Medulla oblongata (tissue), 1 donor: ENCODE measurements at regions not wholly inside any gene's neighbourhood (a gene's known extent, or its start where the extent isn't known, plus 50 kb on each side); places are given as distances from the start of the nearest gene placed in this dataset.
"Not testable (repeated sequence)": the region's sequence is repeated elsewhere in the genome, so short reads cannot be mapped to it uniquely, and the experiment has no call there.

Experiments
- DNase-seq: peaks from one replicate; pipeline ENCODE4 v3.0.0-alpha.2; 2015; ENCODE audit errors: extremely low spot score

DNA sequence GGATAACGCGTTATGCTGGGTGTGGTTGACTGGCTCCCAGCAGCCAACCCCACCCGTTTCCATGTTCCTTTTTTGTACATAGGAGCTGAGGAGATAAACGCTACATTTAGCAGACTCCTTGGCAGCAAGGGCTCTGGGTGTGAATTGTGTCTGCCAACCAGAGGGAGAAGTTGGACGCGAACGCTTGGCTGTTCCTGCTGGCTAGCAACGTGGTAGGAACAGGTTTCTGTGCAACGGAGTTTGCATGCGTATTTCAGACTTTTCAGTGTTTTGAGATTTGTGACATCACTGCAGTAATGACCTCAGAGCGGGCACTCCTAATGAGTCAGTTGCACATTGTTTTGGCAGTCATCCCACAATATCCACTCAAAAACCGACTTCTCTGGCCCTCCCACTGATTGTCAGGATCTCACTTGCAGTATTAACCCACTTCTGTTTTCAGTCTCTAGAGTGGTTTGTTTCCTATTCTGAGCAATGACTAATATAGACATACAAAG lies 98.7 kb upstream of the RGS1 start:
- DNase-seq, result peak; percentile 43

DNA sequence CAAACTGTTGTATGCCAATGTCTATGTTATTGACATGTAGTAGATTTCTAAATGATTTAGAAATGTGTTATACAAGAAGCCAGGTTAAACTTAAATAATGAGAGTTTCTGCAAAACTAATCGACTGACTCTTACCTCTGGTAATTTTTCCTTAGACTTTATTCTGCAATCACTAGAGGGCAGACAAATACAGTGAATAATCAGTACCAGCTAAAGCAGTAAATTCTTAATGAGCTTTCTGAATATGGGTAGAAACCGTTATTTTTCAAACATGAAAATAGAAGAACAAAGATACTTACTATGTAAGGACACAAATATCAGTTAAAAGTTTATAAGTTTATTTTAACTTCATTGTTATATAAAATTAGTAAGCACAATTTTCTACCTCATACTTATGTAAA lies 97.9 kb upstream of the RGS1 start:
- DNase-seq, result peak; percentile 62

- peak; percentile 31 for DNase-seq
Observed at GRCh38 chr1:192485692-192486436, 89.7 kb upstream of the RGS1 start.

- no peak for DNase-seq
Observed at GRCh38 chr1:192488058-192488457, 87.5 kb upstream of the RGS1 start.

DNA sequence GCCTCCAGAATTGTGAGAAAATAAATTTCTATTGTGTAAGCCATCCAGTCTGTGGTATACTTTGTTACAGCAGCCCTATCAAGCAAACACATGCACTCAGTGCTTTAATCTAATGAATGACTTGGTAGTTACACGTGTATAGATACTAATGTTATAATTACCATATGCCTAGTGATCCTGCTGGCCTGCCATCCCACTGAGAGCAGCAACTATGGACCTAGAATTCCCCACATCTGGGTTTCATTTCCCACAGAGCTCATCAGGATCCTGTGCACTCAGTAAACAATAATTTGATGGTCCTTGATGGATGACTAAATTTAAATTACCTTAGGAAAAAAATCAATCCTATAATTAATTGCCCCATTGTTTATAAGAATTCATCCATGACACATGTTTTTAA lies 86.5 kb upstream of the RGS1 start:
- DNase-seq, result no peak

DNA sequence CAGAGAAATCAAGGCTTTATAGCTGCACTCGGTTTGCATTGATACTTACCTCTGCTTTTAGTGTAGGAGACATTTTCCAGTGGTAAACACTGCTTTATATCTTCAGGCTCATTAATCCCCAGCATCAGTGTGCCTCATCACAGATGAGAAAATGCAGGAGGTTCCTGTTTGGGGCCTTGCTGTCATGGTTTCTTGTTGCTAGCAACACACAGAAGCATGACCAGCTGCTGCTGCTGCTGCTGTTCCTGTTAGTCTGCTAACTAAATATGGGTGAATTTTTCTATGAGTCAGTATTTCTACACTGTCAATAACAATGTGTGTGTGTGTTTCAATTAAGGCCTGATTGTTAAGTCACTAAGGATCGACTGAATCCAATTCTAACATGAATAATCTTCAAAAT lies 85.8 kb upstream of the RGS1 start:
- DNase-seq, result no peak

DNA sequence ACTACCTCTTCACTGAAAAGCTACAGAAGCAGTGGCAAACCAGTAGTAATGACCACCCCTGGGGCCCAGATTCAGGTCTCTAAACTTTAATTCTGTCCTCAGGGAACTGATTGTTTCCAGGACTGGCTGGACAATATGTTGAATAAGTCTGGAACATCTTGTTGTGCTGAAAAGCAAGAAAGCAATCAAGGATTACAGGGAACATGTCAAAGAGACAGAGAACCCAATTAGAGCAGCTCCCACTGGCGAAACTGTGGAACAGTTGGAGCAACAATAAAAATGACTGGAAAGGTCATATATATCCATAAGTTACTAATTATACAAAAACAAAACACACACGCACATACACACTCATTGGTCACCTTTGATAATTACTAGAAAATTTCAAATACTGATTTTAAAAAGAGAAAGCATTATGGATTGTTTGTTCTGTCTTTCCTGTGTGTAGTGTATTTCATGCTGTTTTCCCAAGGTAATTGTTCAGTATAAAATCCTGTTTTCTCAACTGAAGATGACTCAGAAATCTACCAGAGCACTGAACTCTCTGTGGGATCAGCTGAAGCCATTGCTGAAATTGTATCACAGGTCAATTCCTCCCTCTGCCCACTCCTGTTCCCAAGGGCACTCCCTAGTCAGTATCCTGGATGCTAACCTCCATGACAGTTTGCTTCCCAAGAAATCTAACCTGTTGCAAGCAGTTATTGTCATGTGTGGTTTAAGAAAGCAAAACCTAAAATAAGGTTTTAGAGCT lies 83.6 kb upstream of the RGS1 start:
- no peak for DNase-seq

DNA sequence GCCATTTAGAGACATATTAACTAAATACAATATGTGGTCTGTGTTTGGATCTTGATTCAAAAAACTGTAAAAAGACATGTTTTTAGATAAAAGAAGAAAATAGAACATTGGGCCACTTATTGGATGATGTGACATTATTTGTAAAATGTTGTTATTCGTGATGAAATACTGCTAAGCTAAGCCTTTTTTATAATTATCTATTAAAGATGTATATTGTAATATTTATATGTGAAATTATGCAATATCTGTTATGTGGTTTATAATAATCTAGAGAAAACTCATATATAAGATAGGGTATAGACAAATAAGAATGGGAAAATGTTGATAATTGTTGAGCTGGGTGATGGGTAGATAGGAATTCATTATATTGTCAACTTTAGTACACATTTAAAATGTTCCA lies 82.0 kb upstream of the RGS1 start:
- no peak for DNase-seq

DNA sequence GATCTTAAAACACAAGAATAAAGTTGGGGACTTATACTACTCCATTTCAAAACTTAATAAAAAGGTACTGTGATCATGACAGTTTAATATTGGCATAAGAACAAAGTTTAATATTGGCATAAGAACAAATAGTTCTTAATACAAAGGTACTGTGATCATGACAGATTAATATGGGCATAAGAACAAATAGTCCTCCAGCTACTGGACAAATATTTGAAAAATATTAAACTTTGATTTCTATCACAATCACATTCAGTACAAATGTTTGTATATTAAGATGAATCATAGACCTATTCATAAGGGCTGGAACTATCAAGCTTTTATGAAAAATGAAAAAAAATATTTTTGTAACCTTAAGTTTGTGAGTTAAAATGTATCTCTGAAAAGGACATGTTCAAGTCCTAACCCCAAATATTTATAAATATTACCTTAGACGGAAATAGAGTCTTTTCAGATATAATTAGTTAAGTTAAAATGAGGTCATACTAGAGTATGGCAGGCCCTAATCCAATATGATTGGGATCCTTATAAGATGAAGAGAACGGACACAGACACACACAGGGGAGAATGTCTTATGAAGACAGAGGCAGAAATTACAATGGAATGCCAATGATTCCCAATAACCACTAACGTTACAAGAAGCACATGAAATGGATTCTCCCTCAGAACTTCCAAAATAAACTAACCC lies 79.1 kb upstream of the RGS1 start:
- no peak for DNase-seq

DNA sequence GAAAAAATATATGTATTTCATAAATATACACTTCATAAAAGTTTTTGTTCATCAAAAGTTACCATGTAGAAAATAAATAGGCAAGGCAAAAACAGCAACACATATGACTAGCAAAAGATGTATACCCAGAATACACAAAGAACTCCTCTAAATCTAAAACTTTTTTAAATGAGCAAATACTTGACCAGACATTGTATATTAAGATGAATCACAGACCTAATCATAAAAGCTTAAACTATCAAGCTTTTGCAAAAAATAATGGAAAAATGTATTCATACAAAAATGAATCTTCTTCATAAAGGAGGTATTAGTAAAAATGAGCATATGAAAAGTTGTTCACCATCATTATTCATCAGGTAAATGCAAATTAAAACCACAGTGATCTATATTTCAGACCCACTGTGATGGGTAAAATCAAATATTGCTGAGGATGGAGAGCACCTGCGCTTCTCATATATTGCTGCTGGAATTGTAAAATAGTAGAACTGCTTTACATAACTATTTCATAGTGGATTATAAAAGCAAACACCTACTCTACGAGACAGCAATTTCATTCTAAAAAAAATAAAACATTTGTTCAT lies 78.3 kb upstream of the RGS1 start:
- DNase-seq, result no peak

DNA sequence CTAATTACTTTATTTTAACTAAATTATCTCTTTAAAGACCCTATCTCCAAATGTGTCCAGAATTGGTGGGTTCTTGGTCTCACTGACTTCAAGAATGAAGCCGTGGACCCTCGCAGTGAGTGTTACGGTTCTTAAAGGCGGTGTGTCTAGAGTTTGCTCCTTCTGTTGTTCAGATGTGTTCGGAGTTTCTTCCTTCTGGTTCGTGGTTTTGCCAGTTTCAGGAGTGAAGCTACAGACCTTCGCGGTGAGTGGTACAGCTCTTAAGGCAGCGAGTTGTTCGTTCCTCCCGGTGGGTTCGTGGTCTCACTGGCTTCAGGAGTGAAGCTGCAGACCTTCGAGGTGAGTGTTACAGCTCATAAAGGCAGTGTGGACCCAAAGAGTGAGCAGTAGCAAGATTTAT lies 77.5 kb upstream of the RGS1 start:
- DNase-seq, result not testable (repeated sequence)

GRCh38 chr1:192499061-192499581 lies 76.5 kb upstream of the RGS1 start:
- not testable (repeated sequence) for DNase-seq

DNA sequence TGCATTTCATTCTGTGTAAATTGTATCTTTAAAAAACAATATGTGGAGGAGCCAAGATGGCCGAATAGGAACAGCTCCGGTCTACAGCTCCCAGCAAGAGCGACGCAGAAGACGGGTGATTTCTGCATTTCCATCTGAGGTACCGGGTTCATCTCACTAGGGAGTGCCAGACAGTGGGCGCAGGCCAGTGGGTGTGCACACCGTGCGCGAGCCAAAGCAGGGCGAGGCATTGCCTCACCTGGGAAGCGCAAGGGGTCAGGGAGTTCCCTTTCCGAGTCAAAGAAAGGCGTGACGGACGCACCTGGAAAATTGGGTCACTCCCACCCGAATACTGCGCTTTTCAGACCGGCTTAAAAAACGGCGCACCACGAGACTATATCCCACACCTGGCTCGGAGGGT lies 75.0 kb upstream of the RGS1 start:
- not testable (repeated sequence) for DNase-seq

DNA sequence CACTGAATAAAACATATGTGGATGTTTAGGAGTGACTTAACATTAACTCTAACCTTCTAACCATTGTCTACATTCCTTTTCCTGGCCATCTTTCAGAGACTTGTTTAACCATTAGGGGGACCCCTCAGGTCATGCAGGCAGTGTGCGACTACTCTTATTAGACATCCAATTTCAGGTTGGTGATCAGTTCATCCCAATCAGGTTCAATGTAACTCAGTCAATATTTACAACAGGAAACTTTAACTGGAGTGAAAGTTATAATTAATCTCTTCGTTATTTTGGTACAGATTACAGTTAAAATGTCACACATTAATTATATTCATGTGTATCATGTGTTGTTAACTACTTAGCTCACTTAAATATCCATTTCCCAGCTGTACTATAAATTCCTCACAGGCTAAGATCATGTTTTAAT lies 68.8 kb upstream of the RGS1 start:
- peak; percentile 37 for DNase-seq

DNA sequence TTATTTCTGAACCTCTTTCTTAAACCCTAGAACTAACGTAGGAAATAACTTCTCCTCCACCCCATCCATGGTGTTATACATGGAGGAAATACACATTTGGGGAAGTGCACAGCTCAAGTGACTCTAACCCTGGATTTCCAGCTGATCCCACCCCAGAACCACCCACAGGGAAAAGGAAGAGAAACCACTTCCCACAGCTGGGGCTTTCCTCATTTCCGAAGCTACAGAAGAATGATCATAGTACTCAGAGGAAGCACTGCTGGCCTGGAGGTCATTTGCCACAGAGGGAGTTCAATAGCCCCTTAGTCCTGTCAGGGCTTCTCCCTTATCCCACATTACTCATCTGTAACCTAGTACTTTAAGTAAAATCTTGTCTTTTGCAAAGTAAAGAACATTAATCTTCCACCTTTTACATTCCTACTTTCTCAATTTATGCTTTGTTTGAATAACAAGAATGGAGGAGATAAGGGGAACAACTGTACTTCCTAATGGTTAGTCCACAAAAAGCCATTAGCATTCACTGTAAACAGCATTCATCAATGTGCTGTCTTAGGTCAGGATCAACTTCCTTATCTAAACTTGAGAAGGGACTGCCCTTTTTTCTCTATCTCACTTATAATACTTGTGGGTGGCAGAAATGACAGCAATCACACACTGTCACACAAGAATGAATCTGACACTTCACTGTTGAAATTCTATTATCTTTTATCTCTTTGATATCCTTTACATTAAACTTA lies 63.0 kb upstream of the RGS1 start:
- DNase-seq, result peak; percentile 68

DNA sequence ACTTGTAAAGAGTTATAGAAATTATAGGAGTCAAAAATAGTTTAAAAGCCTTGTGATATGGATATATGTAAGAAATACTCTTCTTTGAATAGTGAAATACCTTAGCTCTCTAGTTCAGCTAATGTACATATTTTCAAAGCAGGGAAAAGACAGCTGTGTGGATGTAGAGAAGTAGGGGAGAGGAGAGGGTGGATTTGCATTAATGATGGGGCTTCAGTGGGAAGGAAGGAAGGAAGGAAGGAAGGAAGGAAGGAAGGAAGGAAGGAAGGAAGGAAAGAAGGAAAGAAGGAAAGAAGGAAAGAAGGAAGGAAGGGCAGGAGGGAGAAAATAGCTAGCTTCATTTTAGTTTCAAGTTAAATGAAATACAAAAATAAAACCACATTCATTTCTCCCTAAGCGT lies 62.4 kb upstream of the RGS1 start:
- no peak for DNase-seq

- DNase-seq, result no peak
Observed at GRCh38 chr1:192513697-192514096, 61.9 kb upstream of the RGS1 start.

- DNase-seq, result peak; percentile 77
Observed at GRCh38 chr1:192516776-192517297, 58.7 kb upstream of the RGS1 start.

- DNase-seq, result not testable (repeated sequence)
Observed at GRCh38 chr1:192517716-192518355, 57.7 kb upstream of the RGS1 start.

GRCh38 chr1:192518700-192519099 lies 56.9 kb upstream of the RGS1 start:
- DNase-seq, result no peak
